Cerebellar nuclear complex (tissue), 1 donor: ENCODE measurements at regions not wholly inside any gene's neighbourhood (a gene's known extent, or its start where the extent isn't known, plus 50 kb on each side); places are given as distances from the start of the nearest gene placed in this dataset.

Source experiments
- DNase-seq, 2 experiments: peaks; one replicate each; lab custom pipeline; 2025; lab: John Stamatoyannopoulos, UW

DNA sequence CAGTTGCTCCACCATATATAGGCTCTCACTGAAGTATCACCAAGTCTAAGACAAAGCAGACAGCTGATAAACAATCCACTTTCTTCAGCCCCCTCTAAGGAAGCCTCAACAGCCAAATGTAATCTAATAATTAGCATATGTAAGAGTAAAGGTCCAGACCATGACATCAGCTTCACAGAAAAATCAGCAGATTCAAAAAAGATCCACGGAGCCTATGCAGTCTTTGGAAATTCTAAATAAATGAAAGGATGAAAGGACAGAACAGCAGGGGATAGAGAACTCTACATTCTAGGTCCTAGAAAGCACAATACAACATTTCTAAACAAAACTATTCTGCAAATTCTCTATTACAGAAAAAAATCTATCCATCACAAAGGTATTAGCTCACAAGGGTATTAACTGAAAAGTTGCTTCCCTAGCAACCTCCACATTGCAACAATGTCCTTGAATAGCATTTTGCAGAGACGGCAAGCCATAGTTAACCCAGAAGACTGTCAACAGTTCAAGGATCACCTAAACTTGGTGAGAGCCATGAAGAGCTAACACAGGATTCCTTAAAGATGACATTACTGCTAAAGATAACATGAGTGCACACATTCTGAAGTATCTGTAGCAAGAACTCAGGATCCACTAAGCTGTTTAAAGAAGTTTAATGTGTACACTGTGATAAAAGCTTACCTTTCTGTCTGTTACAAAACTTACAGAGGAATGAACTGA, 74.3 kb downstream of the SIPA1L2 start:
- DNase-seq, result no peak

DNA sequence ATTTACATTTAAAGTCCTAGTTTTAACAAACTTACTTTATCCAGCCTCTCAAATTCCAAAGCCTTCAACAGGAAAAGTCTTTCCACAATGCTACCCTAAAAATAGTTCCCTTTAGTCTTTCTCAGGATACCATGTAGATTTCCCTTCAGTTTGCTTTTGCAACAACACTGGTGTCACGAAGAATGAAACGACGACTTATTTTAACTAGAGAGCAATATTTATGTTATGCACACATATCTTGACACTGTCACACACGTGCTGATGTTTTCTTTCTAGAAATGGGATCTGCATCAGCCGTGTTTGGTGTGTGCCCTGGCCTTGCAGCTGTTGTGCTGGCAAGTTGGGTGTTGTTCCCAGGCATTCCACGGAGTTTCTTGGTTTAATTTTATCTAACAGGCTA, 75.5 kb downstream of the SIPA1L2 start:
- DNase-seq, result no peak

DNA sequence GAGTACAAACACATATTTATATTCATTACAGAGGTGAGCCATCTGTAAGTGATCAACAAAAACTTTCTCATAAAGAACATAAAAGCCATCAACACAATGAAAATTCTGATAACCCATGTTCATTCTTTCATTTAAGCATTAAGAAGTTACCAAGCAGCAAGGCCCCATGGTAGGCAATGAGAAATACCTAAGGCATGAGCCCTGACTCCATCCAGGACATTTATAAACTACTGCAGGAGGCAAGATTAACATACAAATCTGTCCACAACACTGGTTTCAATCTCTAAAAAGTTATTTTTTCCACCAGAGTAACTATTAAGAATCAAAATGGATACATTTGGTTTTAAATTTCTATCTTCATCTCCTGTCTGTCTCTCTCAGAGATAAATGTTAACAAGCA, 76.1 kb downstream of the SIPA1L2 start:
- DNase-seq, result no peak

DNA sequence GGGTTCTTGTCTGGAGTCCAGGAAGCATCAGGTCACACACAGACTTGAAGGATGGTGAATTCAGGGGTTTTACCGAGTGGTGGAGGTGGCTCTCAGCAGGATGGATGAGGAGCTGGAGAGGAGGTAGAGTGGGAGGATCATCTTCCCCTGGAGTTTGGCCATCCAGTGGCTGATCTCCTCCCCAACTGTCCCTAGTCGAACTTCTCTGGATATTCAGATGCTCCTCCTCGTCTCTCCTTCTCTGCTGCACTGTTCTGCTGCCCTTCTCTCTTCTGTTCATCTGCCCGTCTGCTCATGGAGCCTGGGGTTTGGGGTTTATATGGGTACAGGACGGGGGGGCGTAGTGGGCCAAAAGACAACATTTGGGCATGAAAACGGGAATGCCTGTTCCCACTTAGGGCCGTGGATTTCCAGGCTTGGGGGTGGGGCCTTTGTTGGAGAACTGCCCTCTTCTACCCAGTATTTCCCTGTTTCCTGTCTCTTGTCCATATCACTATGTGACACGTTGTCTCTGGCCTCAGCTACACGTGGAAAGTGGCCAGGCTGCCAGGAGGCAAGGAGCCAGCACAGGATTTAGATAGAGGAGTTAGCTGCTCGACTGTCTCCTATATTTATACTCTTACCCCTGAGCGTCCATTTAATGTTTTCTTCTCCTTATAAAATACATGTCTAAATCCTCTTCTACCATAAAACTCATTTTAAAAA, 76.7 kb downstream of the SIPA1L2 start:
- DNase-seq, result no peak

DNA sequence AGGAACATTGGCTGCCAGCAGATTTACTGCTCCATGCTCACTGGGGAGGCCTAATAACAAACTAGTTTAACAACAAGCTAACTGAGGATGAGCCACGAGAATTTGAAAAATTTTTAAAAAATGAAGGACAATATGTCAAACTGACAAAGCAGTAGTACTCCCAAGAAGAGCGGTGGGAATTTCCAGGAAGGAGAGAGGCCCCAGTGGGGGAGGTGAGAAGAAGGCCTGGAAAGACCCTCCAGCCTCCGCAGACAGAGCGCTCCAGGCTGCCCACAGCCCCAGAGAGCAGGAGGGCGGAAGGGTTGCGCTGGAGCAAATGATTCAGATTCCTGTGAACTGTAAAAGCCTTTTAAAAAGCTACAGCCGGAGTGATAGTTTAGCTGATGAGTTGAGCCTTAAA, 78.5 kb downstream of the SIPA1L2 start:
- DNase-seq, result no peak

DNA sequence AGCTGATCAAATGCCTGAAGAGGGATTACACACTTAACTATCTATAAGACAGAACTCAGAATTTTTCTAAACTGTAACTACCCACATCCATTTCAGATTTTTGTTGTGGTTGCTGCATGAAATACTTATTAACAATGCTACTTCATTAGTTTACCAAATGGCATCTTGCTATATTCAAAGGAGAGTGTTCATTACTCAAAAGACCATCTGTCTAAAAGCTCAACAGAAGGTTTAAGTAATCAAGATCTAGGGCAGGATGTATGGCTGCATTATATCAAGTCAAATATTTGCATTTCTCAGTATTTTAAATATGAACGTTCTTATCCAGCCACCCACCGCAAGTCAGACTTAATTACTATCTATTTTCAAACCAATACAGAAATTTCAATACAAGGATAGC, 79.9 kb downstream of the SIPA1L2 start:
- DNase-seq, result no peak

DNA sequence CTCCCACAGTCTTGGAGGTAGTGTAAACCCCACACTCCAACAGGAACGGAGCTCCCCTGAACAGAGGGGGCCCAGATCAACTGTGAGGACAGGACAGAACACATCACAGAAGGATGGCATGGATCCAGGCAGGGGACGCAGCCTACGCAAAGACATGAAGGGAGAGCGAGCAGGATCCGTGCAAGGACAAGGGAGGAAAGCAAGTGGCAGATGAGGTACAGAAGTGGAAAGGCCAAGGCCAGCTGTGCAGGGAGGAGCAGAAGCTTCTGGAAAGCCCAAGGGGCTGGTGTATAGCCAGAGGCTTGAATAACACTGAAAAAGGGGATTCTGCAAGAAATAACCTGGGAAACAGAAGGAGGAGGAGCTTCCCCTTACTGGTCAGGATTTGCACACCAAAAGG, 81.2 kb downstream of the SIPA1L2 start:
- no peak for DNase-seq

DNA sequence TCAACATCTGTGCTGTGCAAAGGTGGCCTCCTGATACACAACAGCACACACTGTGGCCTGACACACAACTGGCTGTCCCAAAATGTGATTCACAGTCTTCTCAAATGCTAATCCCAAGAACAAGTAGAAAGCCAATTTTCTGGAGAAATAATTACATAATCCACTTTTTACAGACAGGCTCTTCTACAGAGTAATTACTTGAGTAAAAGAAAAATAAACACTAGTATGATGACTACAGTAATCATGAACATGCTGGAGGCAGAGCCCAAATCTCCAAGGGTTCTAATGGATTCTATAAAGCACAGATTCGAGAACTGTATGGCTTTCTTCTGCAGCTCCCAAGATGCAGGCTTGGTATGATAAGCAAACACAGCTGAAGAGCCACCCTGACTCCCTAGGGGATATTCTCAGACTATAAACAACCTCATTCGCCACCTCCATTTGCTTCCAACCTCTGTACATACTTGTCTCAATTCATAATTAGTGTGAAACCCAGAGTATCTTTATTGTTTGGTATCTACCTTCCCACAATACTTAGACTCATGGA, 81.9 kb downstream of the SIPA1L2 start:
- DNase-seq, result no peak

DNA sequence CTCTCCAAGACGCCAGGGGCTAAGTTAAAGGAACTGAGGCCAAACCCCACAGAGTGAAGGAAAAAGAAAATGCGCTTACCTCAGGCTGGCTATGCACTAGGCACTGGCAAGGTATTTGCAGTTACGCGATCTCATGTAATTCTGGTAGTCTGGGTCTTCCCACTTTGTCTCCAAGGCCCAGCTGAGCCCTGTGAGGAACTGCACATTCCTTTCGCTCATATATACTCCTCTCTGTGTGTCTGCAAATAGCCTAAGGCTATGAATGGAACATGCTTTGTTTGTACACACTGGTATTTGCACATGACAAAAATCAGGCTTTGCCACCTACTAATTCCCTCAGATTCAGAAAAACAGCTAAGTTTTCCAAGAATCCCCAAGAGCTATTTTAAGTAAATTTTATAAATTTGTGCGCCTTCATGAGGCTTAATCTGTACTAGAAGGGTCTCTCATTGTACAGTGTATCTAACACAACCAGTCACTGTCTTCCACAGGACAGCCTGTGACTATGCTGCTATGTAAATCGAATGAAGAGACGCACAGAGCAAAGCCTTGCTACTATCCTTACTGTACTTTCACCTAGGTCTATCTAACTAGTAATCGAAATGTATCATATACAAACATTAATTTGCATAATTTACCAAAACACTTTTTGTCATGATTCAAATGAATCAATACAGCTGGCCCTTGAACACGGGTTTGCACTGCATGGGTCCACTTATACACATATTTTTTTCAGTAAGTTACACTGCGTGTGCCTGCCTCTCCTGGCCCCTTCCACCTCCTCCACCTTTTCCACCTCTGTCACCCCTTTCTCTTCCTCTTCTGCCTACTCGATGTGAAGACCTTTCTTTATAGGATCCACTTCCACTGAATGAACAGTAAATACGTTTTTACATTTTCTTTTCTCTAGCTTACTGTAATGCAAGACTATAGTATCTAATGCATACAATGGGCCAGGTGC, 87.0 kb downstream of the SIPA1L2 start:
- DNase-seq, result no peak

DNA sequence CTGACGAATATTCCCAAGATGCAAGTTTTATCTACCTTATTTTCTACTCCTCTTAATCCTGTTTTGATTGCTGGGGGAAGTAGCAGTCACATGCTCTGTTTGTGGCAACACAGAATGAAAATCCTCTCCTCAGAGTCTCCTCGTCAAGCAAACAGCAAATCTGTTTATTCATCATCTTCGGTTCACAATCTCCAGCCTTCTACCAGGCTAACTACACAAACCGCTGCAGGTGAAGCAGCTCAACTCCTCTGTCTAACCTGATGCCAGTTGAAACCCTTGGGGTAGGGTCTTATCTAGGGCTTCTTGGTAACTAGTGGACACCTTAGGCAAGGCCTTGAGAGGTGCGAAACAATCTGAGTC, 91.0 kb downstream of the SIPA1L2 start:
- DNase-seq, result no peak

DNA sequence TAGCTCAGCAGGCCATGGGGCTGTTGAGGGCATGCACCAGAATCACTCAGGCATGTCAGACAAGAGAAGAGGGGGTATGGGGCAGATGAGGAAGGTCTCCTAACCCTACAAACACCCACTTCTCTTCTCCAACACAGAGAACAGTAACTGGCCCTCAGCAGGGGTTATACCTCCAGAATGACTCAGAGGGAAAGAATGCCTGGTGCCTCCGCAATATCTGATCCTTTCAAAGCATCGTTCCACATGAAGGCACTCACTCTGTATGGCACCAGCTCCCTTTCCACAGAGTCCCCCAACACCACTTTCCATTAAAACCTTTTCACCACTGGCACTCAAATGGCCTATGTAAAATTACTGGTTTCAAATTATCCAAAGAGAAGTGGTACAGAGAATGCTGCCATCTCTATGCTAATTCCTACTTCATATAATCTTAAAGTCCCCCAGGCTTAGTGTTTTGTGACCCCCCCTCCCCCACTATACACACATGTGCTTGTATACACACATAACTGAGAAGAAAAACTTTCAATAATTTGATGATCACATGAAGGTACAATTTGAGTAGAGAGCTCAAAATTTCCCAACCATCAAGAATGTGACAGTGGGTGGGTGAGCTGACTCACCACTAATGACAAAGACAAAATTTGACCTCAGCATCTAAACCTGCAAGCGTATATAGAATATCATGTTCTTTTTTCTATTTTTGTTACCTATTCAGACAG, 91.5 kb downstream of the SIPA1L2 start:
- DNase-seq, result no peak

DNA sequence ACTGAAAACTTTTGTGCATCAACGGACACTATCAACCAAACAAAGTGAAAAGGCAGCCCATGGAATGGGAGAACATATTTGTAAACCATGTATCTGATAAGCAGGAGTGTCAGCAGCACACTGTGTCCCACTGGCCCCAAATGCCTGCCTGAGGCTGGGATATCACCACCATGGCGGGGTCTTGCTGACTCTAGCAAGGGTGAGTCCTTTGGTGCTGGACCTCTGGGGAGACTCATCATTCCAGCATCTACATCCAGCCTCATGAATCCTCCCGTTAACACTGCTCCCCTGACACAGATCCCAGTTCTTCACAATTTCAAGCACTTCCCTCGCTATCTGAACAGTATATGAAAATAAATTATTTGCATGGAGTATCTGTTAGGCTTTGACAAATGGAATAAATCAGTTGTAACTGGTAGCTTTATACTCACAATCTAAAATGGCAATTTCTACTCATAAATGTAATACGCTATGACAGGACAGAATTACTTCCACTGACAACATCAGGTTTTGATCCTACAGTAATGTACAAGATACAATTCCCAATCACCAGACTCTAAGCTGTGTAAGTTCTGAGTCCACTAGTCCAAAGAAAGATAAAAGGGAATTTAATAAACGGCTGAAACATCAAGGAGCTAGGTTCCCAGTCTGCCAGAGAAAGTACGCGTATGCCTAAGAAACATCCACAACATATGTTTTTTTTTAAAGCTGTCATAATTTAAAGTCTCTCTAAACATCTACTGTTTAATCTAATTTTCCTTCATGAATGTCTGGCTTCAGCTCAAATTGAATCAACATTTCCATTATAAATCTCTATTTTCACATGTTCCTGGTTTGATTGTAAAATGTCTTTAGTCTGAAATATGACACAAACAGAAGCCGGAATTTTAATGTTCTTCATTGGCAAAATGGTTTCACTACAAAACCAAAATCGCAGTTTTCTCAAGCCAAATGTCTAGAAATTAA, 95.1 kb downstream of the SIPA1L2 start:
- no peak for DNase-seq

DNA sequence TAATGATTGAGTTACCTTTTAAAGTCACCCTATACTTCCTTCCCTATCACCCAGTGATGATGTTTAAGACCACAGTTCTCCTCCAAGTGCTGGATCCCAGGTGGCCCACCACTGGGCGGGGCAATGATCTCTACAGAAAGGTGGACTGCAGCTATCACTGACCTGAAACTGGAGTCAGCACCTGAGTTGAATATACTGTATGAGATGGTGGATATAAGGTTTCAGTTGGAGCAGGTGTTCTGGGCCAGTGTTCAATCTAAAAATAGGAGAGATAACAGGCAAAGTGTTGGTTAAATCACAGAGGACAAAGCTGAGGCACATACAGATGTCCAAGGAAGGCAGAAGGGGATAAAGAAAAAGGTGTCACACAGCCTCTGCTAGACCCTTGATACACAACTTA, 96.6 kb downstream of the SIPA1L2 start:
- DNase-seq, result no peak

DNA sequence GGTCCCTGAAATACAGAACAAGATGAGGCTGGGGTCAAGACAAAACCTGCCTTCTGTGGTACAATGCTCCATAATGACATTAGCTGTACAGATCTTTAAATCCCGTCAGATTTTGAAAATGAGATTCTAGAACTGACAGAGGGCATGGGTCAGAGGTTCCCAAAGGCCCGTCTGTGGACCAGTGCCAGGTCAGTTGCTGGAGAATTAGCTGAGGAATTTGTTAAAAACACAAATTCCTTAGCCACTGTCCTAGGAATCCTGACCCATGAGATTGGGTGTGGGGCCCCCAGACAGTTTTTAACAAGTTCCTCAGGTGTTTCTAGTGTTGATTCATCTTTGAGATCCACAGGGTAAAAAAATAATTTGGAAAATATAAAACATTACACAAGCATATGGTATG, 97.0 kb downstream of the SIPA1L2 start:
- no peak for DNase-seq

DNA sequence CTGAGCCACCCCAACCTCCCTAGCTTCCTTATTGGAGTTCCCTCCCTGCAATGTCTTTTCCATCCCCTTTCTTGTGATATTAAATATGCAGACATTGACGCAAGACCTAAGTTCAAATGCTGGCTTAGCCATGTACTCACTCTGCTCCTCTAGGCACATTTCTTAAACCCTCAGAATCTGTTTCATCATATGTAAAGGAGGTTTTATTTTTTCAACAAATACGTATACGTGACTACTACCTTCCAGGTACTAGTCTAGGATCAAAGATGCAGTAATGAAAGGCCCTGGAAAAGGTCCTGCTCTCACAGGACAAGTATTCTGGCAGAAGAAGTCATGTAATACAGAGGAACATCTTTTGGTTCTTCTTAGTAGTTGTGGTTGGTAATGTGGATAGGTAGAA, 98.6 kb downstream of the SIPA1L2 start:
- DNase-seq, result no peak

DNA sequence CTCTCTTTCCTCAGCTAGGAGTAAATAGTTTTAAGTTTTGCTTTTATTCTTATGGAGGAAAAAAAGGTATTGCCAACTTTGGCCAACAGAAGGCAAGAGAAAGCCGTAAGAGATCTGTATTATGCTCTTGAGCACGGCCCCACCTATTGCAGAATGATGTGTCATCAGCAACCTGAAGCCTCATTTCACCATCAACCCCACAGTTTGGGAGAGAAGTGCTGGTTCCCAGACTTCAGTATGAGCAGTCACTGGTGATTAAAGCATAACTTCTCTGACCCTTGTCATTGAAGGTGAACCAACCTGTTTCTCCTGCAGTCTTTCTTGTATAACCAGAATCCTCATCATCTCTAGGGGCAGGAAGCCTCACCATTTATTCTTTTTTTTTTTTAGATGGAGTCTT, 100.2 kb downstream of the SIPA1L2 start:
- no peak for DNase-seq

DNA sequence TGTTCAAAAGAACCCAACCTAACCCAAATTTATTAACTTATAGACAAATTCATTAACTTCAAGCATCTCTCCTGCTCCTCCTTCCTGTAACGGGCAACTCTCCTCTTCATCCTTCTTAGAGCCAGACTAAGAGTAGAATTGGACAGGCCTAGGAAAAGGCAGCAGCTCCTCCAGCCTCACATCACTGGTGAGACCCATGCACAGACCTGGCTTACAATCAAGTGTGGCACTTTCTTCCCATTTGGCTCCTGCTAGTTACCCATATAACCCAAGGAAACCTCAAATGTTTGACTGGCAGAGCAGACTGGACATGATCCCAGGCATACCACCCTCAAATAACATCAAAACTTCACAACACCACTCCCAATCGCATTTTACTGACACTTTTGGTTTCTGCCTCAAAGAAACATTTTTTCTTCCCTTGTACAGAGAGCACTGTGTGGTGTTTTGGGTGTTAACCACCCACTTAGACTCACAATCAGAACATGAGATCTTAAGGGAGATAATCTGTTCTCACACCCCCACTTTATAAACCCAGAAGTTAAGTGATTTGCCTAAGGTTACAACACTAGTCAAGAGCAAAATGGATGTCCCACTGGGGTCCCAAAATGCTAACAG, 101.4 kb downstream of the SIPA1L2 start:
- no peak for DNase-seq

DNA sequence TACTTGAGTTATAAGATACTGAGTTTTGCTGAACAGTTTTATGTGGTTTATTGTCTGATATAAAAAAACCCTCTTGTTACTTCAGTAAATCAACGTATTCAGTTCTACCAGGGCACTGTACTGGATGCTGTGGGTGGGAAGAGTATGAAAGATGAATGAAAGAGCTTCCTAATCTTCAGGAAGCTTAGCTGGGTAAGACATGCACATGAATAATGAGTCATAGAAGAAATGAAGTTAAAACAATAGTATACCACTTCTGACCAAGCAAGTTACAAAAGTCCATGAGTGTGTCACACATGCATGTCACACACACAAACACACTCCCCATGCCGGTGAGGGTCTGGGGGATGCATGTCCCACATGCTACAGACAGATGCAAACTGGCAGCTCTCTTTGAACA, 105.9 kb downstream of the SIPA1L2 start:
- DNase-seq, result no peak

DNA sequence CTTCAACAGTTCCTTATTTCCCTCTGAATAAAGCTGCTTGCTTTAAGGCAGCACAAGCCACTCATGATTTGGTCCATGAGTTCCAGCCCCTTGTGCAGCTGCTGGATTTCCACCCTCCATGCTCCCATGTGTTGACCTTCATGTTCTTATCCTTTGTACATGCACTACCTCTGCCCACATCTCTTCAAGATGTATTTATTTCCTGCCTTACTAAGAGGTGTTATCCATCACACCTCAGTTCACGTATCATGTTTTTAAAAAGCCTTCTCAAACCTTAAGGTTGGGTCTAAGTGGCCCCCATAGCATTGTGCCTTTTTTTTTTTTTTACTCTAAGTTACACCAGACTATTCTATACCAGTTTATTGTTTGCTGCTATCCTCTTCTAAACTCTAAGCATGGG, 107.7 kb downstream of the SIPA1L2 start:
- no peak for DNase-seq

DNA sequence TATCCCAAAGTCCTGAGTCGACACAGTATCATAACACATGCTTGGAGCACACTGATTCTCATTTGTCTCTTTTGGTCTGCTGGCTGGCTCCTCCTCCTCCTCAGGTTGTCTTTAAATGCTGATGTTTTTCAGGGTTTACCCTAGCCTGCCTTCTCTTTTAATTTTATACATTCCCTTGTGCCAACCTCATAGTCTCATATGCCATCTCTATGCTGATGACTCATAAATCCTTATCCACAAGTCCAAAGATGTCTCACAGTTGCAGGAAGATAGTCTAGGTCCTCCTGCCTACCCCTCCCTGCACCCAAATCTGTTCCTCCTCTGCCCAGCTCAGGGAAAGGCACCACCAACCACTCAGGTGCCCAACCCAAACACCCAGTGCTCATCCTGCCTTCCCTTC, 108.3 kb downstream of the SIPA1L2 start:
- DNase-seq, result no peak
